ENCODE measurements at regions not wholly inside any gene's neighbourhood (a gene's known extent, or its start where the extent isn't known, plus 50 kb on each side); places are given as distances from the start of the nearest gene placed in this dataset.
"Not testable (repeated sequence)": the region's sequence is repeated elsewhere in the genome, so short reads cannot be mapped to it uniquely, and the experiment has no call there.

GRCh38 chr1:101408212-101409042 lies 171.6 kb downstream of the S1PR1 start:
- Histone ChIP-seq H3K4me1 (no peaks in the 10 kb centered on the region), H3K27ac (no peak overlapping the region), H3K9me3 (no peaks in the 10 kb centered on the region), H3K4me3 (no peak overlapping the region), H3K27me3 (ENCODE audit: low read depth) (no peaks in the 10 kb centered on the region), H3K36me3 (no peaks in the 10 kb centered on the region)
- intact Hi-C loops (cut with DNase I) = no loop called here
- ATAC-seq (no peak), DNase-seq (no peak)
- no peak for TF ChIP-seq CTCF (IDR thresholded peaks at IDR 0.05)

GRCh38 chr1:101409102-101409501 lies 172.3 kb downstream of the S1PR1 start:
- Histone ChIP-seq H3K36me3 (no peaks in the 10 kb centered on the region), H3K4me1 (no peaks in the 10 kb centered on the region), H3K27ac (no peak overlapping the region), H3K27me3 (ENCODE audit: low read depth) (no peaks in the 10 kb centered on the region), H3K4me3 (no peak overlapping the region), H3K9me3 (no peaks in the 10 kb centered on the region)
- TF ChIP-seq CTCF (IDR thresholded peaks at IDR 0.05) = no peak
- intact Hi-C loops (cut with DNase I) = no loop called here
- DNase-seq (no peak), ATAC-seq (no peak)

- H3K27me3 ChIP-seq (ENCODE audit: low read depth) = no peaks in the 10 kb centered on the region
- H3K4me1 ChIP-seq = no peaks in the 10 kb centered on the region
- ATAC-seq (no peak), DNase-seq (no peak)
- no peak for TF ChIP-seq CTCF (IDR thresholded peaks at IDR 0.05)
- H3K36me3 ChIP-seq = no peaks in the 10 kb centered on the region
- intact Hi-C loops (cut with DNase I) = no loop called here
- no peak overlapping the region for H3K4me3 ChIP-seq
- H3K27ac ChIP-seq = no peak overlapping the region
- H3K9me3 ChIP-seq = no peaks in the 10 kb centered on the region
These were observed 173.4 kb downstream of the S1PR1 start for GRCh38 chr1:101410048-101410878.

GRCh38 chr1:101420406-101420805 lies 183.6 kb downstream of the S1PR1 start:
- Histone ChIP-seq H3K27ac (no peak overlapping the region), H3K9me3 (no peaks in the 10 kb centered on the region), H3K27me3 (ENCODE audit: low read depth) (no peaks in the 10 kb centered on the region), H3K36me3 (no peaks in the 10 kb centered on the region), H3K4me3 (no peak overlapping the region), H3K4me1 (no peaks in the 10 kb centered on the region)
- no peak for TF ChIP-seq CTCF (IDR thresholded peaks at IDR 0.05)
- no peak for DNase-seq
- intact Hi-C loops (cut with DNase I) = no loop called here
- ATAC-seq = no peak

- H3K27ac ChIP-seq; H3K27me3 ChIP-seq (ENCODE audit: low read depth); H3K9me3 ChIP-seq; ATAC-seq; DNase-seq; H3K4me1 ChIP-seq; H3K4me3 ChIP-seq; H3K36me3 ChIP-seq; intact Hi-C loops (cut with DNase I): not testable (repeated sequence)
These were observed 191.3 kb downstream of the S1PR1 start for GRCh38 chr1:101428083-101428482.

GRCh38 chr1:101428562-101428961 lies 191.7 kb downstream of the S1PR1 start:
- TF ChIP-seq CTCF (IDR thresholded peaks at IDR 0.05) = no peak

More at GRCh38 chr1:101428562-101428961, 191.7 kb downstream of the S1PR1 start:
- Histone ChIP-seq H3K4me1 (no peaks in the 10 kb centered on the region), H3K27me3 (ENCODE audit: low read depth) (no peaks in the 10 kb centered on the region), H3K36me3 (no peaks in the 10 kb centered on the region), H3K27ac (no peak overlapping the region), H3K4me3 (no peak overlapping the region), H3K9me3 (no peaks in the 10 kb centered on the region)
- ATAC-seq (no peak), DNase-seq (no peak)
- intact Hi-C loops (cut with DNase I) = no loop called here
